OCI-LY3 (cell line): ENCODE measurements at regions not wholly inside any gene's neighbourhood (a gene's known extent, or its start where the extent isn't known, plus 50 kb on each side); places are given as distances from the start of the nearest gene placed in this dataset.

Experiments
- H2AFZ ChIP-seq: fragments of 200-600, 300-600 bp; shearing (Covaris generic); 2 replicates; pipeline ENCODE4 v1.6.0; 2014; ENCODE audit warnings: antibody characterized with exemption, low read depth, low read length
- H3K27ac ChIP-seq: fragments of 200-600, 300-600 bp; sonication (generic); 2 replicates; pipeline ENCODE4 v1.5.1; 2014; ENCODE audit warnings: mild to moderate bottlenecking, low read length, moderate library complexity, mixed read lengths
- H3K27me3 ChIP-seq: fragments of 200-600, 300-600 bp; sonication (generic); 2 replicates; pipeline ENCODE4 v1.6.1; 2014; ENCODE audit warnings: low read depth, low read length, mixed read lengths
- H3K36me3 ChIP-seq: fragments of 200-600, 300-600 bp; sonication (generic); replicated peaks from 2 replicates; pipeline ENCODE3; 2014; ENCODE audit warnings: low read depth, low read length, mixed read lengths
- H3K4me1 ChIP-seq: fragments of 300-600, 200-600 bp; sonication (generic); 2 replicates; pipeline ENCODE4 v1.6.1; 2014; ENCODE audit warnings: low read length, mixed read lengths
- H3K4me2 ChIP-seq: fragments of 200-600, 300-600 bp; sonication (generic); 2 replicates; pipeline ENCODE4 v1.6.1; 2014; ENCODE audit warnings: low read length, mixed read lengths
- H3K4me3 ChIP-seq: fragments of 300-600, 200-600 bp; sonication (generic); 2 replicates; pipeline ENCODE4 v1.5.1; 2014; ENCODE audit warnings: antibody characterized with exemption, mild to moderate bottlenecking, low read length, moderate library complexity
- H3K79me2 ChIP-seq: fragments of 300-600, 200-600 bp; shearing (Covaris generic); 2 replicates; pipeline ENCODE4 v1.6.1; 2014; ENCODE audit warnings: mild to moderate bottlenecking, low read length, mixed read lengths
- H3K9ac ChIP-seq: fragments of 300-600, 200-600 bp; shearing (Covaris generic); 2 replicates; pipeline ENCODE4 v1.6.0; 2014; ENCODE audit warnings: mild to moderate bottlenecking, low read length, moderate library complexity
- H3K9me3 ChIP-seq: fragments of 200-600, 300-600 bp; shearing (Covaris generic); 2 replicates; pipeline ENCODE4 v1.6.1; 2014; ENCODE audit warnings: low read length, mixed read lengths; ENCODE audit not compliant: insufficient read depth
- H4K20me1 ChIP-seq: fragments of 200-600, 300-600 bp; sonication (generic); 2 replicates; pipeline ENCODE4 v1.6.1; 2016; ENCODE audit warnings: low read length, mixed read lengths; ENCODE audit not compliant: insufficient read depth
- CTCF ChIP-seq: fragments of 200-600, 300-600 bp; sonication (generic); IDR thresholded peaks from 2 replicates; pipeline ENCODE4 v1.5.1; 2014; ENCODE audit warnings: antibody characterized with exemption, low read length, low read depth
- EZH2phosphoT487 ChIP-seq: fragments of 200-600 bp; shearing (Covaris generic); IDR thresholded peaks from 2 replicates; pipeline ENCODE4 v1.6.1; 2018; ENCODE audit warnings: antibody characterized with exemption, mixed run types, low read depth

- no peak overlapping the region for H3K27ac ChIP-seq
- H3K9ac ChIP-seq: no peak overlapping the region
- no peaks in the 10 kb centered on the region for H4K20me1 ChIP-seq
- H3K79me2 ChIP-seq: no peaks in the 10 kb centered on the region
- no peak overlapping the region for H2AFZ ChIP-seq
- no peaks in the 10 kb centered on the region for H3K9me3 ChIP-seq
- TF ChIP-seq EZH2phosphoT487 (no peak), CTCF (no peak)
- no peak overlapping the region for H3K4me3 ChIP-seq
- no peaks in the 10 kb centered on the region for H3K36me3 ChIP-seq
- no peaks in the 10 kb centered on the region for H3K4me1 ChIP-seq
- peaks cover 39% of the 10 kb centered on the region for H3K27me3 ChIP-seq
- H3K4me2 ChIP-seq: no peak overlapping the region
These were observed 166.9 kb upstream of the NCK2 start for GRCh38 chr2:105577762-105578161.

GRCh38 chr2:105576440-105577241 is 168.1 kb upstream of the NCK2 start:
- TF ChIP-seq EZH2phosphoT487 (no peak), CTCF (peak; percentile 70)
- no peak overlapping the region for H3K4me2 ChIP-seq
- H3K9ac ChIP-seq: no peak overlapping the region
- peaks cover 4% of the 10 kb centered on the region; the same call in 1 of the 2 replicates for H4K20me1 ChIP-seq
- peaks cover 38% of the 10 kb centered on the region for H3K27me3 ChIP-seq
- no peaks in the 10 kb centered on the region for H3K79me2 ChIP-seq
- no peak overlapping the region for H3K27ac ChIP-seq
- H3K36me3 ChIP-seq: no peaks in the 10 kb centered on the region
- no peaks in the 10 kb centered on the region for H3K9me3 ChIP-seq
- peaks cover 4% of the 10 kb centered on the region for H3K4me1 ChIP-seq
- H2AFZ ChIP-seq: no peak overlapping the region
- H3K4me3 ChIP-seq: no peak overlapping the region

GRCh38 chr2:105576050-105576439 is 168.7 kb upstream of the NCK2 start:
- Histone ChIP-seq H3K4me2 (0 out of 2 replicates have a peak overlapping the region, but pooled peaks have one; percentile 8), H4K20me1 (peaks cover 4% of the 10 kb centered on the region; the same call in 1 of the 2 replicates), H2AFZ (no peak overlapping the region), H3K36me3 (no peaks in the 10 kb centered on the region), H3K4me3 (no peak overlapping the region), H3K79me2 (no peaks in the 10 kb centered on the region), H3K9ac (no peak overlapping the region), H3K9me3 (no peaks in the 10 kb centered on the region), H3K27me3 (peaks cover 40% of the 10 kb centered on the region), H3K27ac (no peak overlapping the region), H3K4me1 (peaks cover 9% of the 10 kb centered on the region)
- TF ChIP-seq EZH2phosphoT487 (no peak), CTCF (no peak)

- Histone ChIP-seq H2AFZ (no peak overlapping the region), H3K9me3 (no peaks in the 10 kb centered on the region), H3K79me2 (no peaks in the 10 kb centered on the region), H3K27me3 (peaks cover 41% of the 10 kb centered on the region), H3K4me3 (no peak overlapping the region), H3K36me3 (no peaks in the 10 kb centered on the region), H3K4me2 (0 out of 2 replicates have a peak overlapping the region, but pooled peaks have one; percentile 8), H3K9ac (no peak overlapping the region), H3K27ac (no peak overlapping the region), H3K4me1 (peaks cover 9% of the 10 kb centered on the region), H4K20me1 (peaks cover 4% of the 10 kb centered on the region; the same call in 1 of the 2 replicates)
- no peak for TF ChIP-seq EZH2phosphoT487
- TF ChIP-seq CTCF: no peak
These were observed 169.2 kb upstream of the NCK2 start for GRCh38 chr2:105575499-105576025.
